ENCODE measurements at regions not wholly inside any gene's neighbourhood (a gene's known extent, or its start where the extent isn't known, plus 50 kb on each side); places are given as distances from the start of the nearest gene placed in this dataset.
A peak's percentile ranks its signal among the peaks of the same experiment; 100 is the strongest.

- peak; percentile 26 for DNase-seq (ENCODE audit: low read depth)
These were observed 81.9 kb downstream of the ATP1A1 start for GRCh38 chr1:116454940-116455339.

DNA sequence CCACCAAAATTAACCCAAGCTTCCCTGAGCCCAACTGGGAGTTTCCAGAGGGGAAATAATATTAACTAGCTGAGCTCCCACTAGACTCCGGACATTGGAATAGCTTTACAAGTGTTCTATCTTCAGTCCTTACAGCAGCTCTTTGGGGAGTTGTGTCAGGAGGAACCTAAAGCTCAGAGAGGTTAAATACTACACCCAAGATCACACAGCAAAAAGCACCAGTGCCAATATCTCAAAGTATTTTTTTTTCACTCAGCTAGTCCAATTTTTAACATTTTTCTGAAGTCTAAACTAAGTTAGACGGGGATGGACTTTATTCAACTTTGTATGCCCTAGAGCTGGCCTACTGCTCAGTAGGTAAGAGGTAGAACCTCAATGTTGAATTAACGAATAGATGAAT lies 82.5 kb downstream of the ATP1A1 start:
- DNase-seq (ENCODE audit: low read depth) = no peak

DNA sequence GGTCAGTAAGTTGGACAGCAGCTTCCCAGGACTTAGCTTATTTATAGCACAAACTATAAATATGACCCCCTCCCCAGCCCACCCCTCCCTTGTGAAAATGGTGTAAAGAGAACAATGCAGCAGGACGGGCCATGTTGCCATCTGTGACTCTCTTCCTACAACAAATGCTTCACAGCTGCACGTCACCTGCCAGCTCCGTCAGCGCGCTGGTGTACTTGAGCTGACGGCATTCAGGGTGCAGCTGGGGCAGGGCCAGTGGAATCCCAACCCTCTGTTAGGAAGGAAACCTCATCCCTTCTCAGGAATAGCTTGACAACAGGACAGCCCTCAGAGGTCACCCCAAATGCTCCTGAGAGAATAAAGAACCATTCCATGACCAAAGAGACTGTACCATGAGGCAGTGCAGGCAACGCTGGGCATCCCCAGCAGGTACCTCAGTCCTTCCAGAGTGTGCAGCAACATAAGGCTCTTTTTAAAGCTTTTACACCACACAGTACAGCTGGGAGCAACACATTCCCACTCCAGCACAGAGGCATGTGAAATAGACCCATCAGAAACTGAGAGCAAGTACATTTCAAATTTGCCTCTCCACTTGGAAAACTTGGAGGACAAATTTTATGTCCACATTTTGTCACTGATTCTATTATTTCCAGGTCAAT lies 85.0 kb downstream of the ATP1A1 start:
- peak; percentile 98 for DNase-seq (ENCODE audit: low read depth)

DNA sequence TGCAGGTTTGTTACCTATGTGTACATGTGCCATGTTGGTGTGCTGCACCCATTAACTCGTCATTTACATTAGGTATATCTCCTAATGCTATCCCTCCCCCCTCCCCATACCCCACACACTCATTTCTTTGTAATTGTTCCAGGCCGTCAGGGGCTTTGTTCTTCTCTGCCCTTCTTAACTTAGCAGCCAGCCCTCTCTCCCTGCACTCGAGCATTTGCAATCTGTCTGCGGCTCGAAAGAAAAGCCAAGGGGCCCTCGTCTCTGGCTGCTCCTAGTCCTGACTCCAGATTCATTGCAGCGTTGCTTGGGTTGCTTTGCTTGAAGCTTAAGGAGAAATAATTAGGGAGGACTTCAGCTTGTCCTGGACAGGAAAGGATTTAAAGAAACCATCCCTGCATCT lies 85.7 kb downstream of the ATP1A1 start:
- DNase-seq (ENCODE audit: low read depth) = no peak

DNA sequence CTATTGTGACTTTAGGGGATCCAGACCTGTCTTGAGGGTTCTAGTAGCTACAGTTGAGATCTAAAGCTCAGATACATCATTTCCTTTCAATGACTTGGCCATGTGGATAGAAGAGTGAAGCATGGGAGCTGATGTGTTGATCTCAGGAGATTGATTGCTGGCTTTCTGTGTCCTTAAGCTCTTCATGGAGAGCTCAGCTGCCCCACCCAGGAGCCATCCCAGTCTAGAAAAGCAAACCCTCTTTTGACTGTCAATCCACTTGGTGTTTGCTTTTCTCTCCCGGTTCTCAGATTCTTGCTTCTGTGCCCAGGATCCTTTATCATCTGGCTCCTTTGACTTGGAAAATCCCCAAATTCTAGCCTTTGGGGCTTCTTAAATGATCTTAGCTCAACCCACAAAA lies 87.2 kb downstream of the ATP1A1 start:
- peak; percentile 22 for DNase-seq (ENCODE audit: low read depth)

DNA sequence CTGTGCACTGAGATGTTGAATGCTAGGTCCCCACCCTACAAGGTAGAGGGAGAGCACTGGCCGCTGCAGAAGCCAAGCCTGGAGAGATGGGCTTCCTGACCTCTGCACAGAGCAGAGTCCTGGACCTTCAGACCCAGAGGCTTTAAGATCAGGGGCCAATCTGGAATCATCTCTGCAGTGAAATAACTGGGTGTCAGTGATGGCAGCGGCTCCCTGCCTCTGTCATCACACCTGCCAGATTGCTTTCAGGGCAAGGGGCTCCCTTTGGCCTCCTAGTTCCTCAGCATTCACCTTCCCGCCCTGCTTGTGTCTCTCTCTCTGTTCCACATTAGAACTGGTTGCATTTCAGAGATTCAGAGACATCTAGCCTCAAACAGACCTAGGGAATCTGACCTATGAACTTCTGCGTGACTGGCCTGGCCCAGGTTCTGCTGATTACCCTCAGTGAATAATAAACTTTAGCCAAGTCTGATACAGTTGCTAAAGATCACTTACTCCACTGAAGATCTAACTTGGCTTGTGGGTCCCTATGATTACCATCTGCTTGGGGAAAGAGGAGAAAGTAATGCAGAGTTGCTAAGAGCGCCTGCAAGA lies 87.8 kb downstream of the ATP1A1 start:
- no peak for DNase-seq (ENCODE audit: low read depth)

GRCh38 chr1:116461723-116462122 lies 88.7 kb downstream of the ATP1A1 start:
- DNase-seq (ENCODE audit: low read depth) = no peak

DNA sequence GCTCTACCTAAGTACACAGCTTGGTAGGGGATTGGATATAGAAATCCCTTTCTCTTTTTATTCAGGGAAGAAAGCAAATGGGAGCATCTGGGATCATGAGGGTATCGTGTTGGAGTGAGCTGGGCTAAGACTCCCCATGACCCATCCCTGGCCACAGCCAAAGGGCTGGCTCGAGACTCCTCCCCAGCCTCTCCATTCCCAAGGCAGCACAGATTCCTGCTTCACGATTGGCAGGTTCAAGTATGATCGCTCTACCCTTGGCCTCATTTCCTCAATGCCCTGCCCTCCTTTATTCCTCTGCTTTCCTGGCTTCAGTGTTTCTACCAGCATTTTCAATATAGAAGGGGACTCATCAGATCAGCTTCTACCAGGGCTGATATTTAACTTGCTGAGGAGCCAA lies 89.7 kb downstream of the ATP1A1 start:
- DNase-seq (ENCODE audit: low read depth) = no peak

DNA sequence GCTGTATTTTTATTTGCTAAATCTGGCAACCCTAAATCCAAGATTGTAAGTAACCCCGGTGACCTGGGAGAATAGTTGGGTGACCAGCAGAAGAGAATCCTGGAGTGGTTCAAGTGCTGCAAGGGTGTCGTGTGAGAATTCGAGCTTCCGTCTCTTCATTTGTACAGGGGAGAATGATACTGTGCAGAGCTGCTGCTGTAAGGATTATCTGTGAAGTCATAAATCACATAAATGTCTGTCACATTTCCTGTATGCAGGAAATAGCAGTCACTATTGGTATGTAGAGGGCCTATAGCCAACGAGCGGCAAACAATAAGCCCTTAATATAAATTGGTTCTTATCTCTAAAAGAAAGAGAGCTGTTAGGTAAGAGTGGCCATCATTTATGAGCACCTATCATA lies 90.7 kb downstream of the ATP1A1 start:
- no peak for DNase-seq (ENCODE audit: low read depth)
